ENCODE measurements at regions not wholly inside any gene's neighbourhood (a gene's known extent, or its start where the extent isn't known, plus 50 kb on each side); places are given as distances from the start of the nearest gene placed in this dataset.

DNA sequence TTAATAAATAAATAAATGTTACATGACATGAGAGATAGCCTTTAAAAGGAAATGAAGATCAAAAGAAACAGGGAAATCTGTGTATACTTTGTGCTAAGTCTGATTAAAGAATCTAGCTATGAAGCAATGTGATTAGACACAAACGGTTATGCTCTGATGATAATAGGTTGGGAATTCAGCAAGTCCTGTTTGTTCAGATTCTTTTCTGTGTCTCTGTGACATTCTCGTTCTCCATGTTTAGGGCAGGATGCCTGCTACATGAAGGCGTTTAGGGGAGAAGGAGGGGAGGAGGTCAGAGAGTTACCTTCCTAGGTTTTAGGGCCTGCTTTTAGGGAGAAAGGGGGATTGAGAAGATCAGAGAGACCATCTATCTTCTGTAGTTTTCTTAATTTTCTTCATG lies 555.3 kb downstream of the DNAJB9 start:
- DNase-seq (ENCODE audit: low read depth in 1 of 2, low spot score in 1 of 2) = no peak

DNA sequence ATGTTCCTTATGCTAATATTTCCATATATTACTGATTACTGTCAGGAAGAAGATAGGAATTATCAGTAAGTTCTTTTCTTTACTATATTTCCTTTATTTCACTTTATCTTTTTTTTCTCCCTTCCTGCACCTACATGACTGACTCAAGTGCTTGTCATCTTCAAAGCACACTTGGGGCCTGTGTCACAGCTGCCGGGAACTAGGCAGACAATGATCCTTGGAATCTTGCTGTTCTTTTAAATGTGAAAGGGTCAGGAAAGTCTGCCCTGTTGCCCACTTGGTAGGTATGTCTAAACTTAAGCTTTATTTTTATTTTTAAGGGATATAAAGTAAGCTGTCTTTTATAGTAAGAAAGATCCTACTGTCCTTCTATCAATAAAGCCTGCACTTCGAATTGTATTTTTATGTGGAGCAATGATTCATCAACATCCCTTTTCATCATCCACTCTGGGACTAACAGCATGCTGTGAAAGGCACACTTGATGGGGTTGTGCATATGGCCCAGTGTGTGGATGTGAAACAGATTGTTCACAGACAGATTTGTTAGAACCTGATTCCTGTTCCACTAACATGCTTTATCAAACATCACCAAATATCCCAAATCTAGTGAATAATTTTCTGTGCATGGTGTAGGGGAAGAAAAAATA lies 556.9 kb downstream of the DNAJB9 start:
- DNase-seq (ENCODE audit: low read depth in 1 of 2, low spot score in 1 of 2) = no peak

DNA sequence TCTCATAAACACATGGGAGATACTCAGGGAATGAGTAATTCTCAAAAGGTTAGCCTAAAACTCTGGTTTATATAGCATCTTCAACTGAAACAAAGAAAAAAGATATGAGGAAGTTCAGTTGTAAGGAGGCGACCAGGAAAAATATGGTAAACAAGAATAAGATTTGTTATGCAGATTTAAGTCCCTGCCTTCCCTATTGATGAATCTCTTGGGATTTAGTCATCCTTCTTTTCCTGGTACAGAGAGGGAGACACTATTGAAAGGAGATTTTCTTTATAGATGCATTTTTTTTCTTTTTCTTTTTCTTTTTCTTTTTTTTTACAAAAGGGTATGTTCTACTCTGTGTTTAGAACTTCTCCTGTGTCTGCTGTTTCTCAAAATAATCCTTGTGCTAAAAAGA lies 557.5 kb downstream of the DNAJB9 start:
- DNase-seq (ENCODE audit: low read depth in 1 of 2, low spot score in 1 of 2) = no peak

GRCh38 chr7:109131141-109131540 lies 561.5 kb downstream of the DNAJB9 start:
- no peak for DNase-seq (ENCODE audit: low read depth in 1 of 2, low spot score in 1 of 2)

- no peak for DNase-seq (ENCODE audit: low read depth in 1 of 2, low spot score in 1 of 2)
Measured at GRCh38 chr7:109136893-109137292, 567.2 kb downstream of the DNAJB9 start.

DNA sequence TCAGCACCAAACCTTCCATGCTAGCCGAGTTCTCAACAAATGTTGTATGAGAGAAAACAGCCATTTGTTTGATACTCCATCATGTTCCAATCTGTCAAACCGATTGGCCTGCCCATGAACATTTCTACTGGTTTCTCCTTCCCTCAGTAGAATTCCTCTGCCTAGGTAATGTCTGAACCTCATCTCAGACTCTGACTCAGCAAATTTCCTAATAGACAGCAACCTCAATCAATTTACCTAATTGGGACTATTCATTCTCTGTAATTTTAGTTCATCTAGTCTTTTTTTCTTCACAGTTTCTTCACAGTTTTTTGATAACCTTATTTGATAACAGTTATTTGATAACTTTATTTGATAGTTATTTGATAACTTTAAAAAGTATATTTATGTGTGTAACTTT lies 585.1 kb downstream of the DNAJB9 start:
- no peak for DNase-seq (ENCODE audit: low read depth in 1 of 2, low spot score in 1 of 2)

DNA sequence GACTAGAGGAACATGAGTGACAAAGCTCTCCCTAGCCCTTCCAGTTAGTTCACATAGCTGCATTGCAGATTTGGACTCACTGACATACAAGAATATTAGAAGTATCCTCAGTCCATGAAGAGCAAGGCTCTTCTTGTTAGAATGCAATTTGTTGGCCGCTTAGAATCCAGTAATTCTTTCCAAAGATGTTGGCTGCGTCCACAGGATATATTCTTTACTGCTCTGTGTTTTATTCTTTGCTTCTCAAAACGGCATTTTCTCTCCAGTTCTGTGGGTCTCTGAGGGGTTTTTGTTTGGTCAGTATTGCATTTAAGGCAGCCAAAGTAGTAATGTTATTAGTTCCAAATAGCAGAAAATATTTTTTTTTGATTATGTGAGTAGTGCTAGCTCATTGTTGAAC lies 588.6 kb downstream of the DNAJB9 start:
- DNase-seq (ENCODE audit: low read depth in 1 of 2, low spot score in 1 of 2) = no peak

GRCh38 chr7:109176661-109177060 lies 607.0 kb downstream of the DNAJB9 start:
- DNase-seq (ENCODE audit: low read depth in 1 of 2, low spot score in 1 of 2) = no peak

DNA sequence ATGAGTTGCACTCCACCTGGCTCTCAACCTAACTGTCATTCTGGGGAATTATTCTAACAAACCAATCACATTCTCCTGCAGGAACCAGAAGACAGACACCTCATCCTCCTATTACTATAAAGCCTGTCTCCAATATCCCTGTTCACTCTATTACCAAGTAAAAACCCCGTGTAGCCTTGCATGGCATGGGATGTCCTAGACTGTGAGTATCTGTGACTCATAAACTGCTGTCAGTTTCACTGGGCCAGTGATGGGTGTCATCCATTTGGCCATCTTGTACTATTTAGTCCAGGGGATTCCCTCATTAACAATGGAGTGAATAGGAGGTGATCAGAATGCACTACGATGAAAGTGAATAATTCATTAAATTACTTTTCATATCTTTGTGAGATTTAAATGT lies 608.7 kb downstream of the DNAJB9 start:
- DNase-seq (ENCODE audit: low read depth in 1 of 2, low spot score in 1 of 2) = no peak

DNA sequence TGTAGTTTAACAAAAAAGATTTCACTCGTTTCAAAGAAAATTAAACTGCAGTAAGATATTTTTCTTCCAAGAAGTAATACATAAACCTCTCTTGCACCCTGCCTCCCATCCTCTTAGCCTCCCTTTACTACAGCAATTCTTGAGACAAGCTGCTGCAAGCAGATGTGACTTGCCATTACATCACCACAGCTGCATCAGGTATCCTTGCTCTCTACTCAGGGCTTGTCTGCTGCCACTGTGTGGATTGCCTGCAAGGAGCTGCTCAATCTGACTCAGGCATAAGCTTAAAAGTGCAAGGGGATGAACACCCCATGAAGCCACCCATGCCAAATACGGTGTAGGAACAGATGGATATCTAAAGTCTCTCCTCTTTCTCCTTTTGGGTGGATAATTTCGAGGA lies 609.9 kb downstream of the DNAJB9 start:
- DNase-seq (ENCODE audit: low read depth in 1 of 2, low spot score in 1 of 2) = no peak

GRCh38 chr7:109190766-109191398 lies 621.2 kb downstream of the DNAJB9 start:
- no peak for DNase-seq (ENCODE audit: low read depth in 1 of 2, low spot score in 1 of 2)

- DNase-seq (ENCODE audit: low read depth in 1 of 2, low spot score in 1 of 2) = no peak
Measured at GRCh38 chr7:109206196-109206595, 636.5 kb downstream of the DNAJB9 start.

- no peak for DNase-seq (ENCODE audit: low read depth in 1 of 2, low spot score in 1 of 2)
Measured at GRCh38 chr7:109213081-109213480, 643.4 kb downstream of the DNAJB9 start.

- DNase-seq (ENCODE audit: low read depth in 1 of 2, low spot score in 1 of 2) = no peak
Measured at GRCh38 chr7:109215341-109215740, 645.7 kb downstream of the DNAJB9 start.

GRCh38 chr7:109224100-109224499 lies 654.4 kb downstream of the DNAJB9 start:
- no peak for DNase-seq (ENCODE audit: low read depth in 1 of 2, low spot score in 1 of 2)

DNA sequence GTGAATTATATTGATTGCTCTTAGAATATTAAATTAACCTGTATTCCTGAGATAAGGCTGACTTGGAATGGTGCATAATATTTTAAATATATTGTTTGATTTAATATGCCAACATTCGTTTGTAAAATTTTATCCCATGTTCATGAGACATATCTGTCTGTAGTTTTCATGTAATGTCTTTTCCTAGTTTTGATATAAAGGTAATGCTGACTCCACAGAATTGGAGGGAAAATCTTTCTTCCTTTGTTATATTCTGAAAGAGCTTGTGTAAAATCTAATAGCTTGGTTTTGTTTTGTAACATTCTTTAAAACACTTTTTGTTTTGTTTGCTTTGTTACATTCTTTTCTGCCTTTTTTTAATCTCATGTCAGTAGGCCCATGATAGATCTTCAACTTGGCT lies 657.0 kb downstream of the DNAJB9 start:
- DNase-seq (ENCODE audit: low read depth in 1 of 2, low spot score in 1 of 2) = no peak

- no peak for DNase-seq (ENCODE audit: low read depth in 1 of 2, low spot score in 1 of 2)
Measured at GRCh38 chr7:109235316-109235715, 665.6 kb downstream of the DNAJB9 start.

DNA sequence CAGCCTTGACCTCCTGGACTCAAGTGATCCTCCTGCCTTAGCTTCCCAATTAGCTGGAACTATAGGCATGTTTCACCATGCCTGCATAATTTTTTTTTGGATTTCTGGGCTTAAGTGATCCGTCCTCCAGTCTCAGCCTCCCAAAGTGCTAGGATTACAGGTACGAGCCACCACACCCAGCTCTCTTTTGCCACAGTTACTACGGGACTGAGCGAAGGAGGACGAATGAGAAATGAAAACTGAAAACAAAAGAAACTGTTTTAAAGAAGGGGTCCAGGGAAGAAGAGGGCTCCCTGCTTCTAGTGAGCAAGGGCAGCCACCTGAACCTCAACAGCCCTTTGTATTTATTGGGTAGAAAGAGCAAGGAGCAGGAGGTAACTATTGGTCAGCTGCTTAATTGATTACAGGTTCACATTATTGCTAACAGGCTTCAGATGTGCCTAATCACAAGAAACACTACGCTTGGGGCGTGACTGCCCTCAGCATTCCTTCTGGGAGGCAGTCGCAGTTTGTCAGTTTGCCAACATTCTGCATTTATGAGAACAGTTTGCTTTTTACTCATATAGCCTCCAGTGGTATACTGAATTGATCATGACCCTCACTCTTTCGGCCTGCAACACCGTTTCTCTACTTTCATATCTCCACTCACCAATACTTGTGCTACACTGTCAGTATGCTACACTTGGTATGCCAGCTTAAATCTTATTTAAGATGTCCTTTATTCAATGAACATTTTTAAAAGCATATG lies 676.8 kb downstream of the DNAJB9 start:
- no peak for DNase-seq (ENCODE audit: low read depth in 1 of 2, low spot score in 1 of 2)

DNA sequence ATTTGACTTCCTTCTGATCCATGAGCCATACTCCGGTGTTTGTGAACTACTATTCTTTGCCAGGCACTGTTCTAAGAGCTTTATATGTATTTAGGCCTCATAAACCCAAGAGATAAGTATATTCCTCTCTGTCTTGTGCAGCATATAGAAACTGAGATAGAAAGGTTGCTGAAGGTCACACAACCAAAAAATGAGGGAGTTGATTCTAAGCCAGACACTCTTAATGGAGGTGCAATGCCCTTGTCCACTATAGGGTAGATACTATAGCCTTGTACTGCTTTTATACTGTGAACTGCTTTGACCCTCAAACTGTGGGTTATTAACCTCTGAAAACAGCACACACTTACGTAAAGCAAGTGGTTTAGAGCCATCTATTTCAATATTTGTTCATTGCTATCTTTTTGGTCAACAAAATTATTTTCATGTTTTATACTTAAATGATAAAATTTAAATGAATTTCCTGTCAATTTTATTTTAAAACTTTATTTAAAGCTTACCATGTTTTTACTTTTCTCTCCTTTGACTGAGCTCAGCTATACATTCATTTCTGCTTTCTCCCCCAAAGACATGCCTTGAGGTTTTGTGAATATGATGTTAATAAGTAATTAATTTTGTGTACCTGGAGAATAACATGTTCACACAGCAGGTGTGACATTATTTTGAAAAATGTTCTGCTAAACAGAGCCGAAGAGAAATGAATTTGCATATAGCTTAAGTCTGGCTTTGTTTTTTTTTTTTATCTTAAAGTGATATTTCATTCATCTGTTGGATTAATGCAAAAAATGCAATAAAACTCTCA lies 687.3 kb downstream of the DNAJB9 start:
- DNase-seq (ENCODE audit: low read depth in 1 of 2, low spot score in 1 of 2) = no peak

DNA sequence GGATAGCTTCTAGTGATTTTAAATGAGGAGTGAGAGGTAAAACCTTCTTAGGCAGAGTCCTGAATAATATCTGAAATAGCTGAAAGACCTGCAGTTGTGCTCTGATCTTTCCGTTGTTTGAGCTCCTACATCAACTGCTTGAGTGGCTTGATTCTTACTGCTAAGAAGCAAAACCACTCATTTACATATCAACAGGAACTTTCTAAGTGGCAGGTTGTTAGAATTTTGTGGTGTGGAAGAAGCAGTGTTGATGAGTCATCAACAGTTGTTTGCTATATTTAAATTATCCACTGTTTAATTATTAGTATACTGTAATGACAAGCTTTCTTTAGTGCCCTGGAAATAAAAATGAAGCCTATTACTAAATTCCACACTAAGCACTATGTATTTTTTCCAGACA lies 689.5 kb downstream of the DNAJB9 start:
- no peak for DNase-seq (ENCODE audit: low read depth in 1 of 2, low spot score in 1 of 2)

DNA sequence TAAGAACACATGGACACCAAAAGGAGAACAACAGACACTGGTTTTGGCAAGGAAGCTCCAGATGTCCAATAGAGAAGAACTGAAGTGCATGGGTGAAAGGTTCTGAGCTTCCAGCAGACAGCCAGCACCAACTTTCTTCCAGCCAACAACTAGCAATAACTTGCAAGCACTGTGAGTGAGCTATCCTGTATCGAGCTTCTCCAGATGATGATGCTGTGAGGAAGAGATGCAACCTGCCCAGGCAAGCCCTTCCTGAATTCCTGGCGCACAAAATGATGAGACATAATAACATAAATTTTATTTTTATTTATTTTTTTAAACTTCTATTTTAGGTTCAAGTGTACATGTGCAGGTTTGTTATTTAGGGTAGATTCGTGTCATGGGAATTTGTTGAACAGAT lies 692.1 kb downstream of the DNAJB9 start:
- DNase-seq (ENCODE audit: low read depth in 1 of 2, low spot score in 1 of 2) = no peak

- no peak for DNase-seq (ENCODE audit: low read depth in 1 of 2, low spot score in 1 of 2)
Measured at GRCh38 chr7:109266610-109267009, 696.9 kb downstream of the DNAJB9 start.
